ENCODE measurements at regions not wholly inside any gene's neighbourhood (a gene's known extent, or its start where the extent isn't known, plus 50 kb on each side); places are given as distances from the start of the nearest gene placed in this dataset.

DNA sequence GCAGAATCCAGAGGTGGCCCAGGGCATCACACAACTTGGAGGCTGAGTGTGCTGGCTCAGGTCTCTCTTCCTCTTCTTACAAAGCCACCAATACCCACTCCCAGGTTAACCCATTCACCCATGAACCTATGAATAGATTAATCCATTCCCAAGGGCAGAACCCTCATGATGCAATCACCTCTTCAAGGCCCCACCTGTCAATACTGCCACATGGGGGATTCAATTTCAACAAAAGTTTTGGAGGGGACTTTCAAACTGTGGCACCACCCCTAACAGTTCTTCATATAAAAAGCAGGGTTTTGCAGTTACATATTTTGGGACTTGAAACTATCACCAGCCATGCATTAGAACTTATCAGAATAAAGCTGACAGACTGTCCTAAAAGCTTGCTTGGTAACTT, 193.6 kb upstream of the RNF32 start:
- intact Hi-C loops (cut with DNase I), result no loop called here
- Histone ChIP-seq H3K4me3 (ENCODE audit: low read length in 2 of 2) (no peak overlapping the region), H3K4me1 (ENCODE audit: control insufficient read depth in 1 of 2, insufficient read depth in 2 of 2, low read length in 2 of 2) (no peaks in the 10 kb centered on the region), H3K27me3 (ENCODE audit: control insufficient read depth in 1 of 2, insufficient read depth in 2 of 2, low read length in 1 of 2) (no peaks in the 10 kb centered on the region), H3K9me3 (ENCODE audit: control insufficient read depth, low read length) (no peaks in the 10 kb centered on the region), H3K36me3 (ENCODE audit: control insufficient read depth in 1 of 2, insufficient read depth in 2 of 2, low read length in 1 of 2) (no peaks in the 10 kb centered on the region), H3K27ac (ENCODE audit: low read depth in 1 of 2, low read length in 2 of 2) (no peak overlapping the region)
- DNase-seq (no peak), ATAC-seq (ENCODE audit: low FRiP score) (no peak)

DNA sequence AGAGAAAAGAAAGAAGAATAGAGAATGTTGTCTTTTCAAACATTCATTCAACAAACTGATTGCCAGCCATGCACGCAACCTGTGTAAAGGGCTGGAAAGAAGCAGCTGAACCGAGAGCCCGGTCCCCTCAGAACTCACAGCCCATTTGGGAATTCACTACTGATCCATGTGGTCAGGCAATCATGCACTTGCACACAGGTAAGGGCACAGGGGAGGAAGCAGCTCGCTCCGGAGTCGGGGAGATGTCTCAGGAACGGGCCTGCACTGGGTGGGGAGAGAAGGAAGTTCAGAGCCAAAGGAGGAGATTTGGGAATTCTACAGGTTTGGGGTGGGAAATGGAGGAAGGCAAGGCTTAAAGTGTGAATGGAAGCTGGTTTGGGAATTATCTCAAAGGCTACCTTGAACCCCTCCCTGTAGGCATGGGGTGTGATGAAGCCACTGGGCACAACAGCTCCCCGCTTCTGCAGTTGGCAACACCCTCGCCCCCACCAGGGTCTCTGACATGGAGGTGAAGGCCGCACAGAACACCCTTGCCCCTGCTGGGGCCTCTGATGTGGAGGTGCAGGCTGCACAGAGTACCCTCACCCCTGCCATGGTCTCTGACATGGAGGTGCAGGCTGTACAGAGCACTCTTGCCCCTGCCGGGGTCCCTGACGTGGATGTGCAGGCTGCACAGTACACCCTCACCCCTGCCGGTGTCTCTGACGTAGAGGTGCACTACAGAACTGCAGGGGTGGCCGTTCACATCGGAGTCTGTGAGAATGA, 194.4 kb upstream of the RNF32 start:
- ATAC-seq (ENCODE audit: low FRiP score), result no peak

DNA sequence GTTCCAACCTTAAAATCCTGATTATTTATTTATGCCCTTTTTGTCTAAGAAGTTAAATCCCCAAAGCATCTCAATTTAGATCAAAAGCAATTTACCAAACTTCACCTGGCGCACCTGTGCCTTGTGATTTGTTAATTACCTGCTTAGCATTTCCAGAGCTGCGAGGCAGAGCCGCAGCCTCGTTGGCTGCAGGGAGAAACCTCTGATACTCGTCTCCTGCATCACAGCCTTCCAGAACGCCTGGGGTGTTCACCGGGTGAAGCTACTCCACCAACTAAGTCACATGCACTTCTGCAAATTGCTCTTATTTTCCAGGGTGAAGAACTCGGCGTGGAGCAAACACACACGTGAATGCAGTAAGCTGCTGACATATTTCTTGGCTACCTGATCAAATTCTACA, 198.1 kb upstream of the RNF32 start:
- H3K9me3 ChIP-seq (ENCODE audit: control insufficient read depth, low read length), result no peaks in the 10 kb centered on the region
- H3K4me1 ChIP-seq (ENCODE audit: control insufficient read depth in 1 of 2, insufficient read depth in 2 of 2, low read length in 2 of 2), result no peaks in the 10 kb centered on the region
- intact Hi-C loops (cut with DNase I), result no loop called here
- WGBS, 2 donors, result 36 to 38% methylated on average over 10 of the region's 10 CpGs
- no peak overlapping the region for H3K4me3 ChIP-seq (ENCODE audit: low read length in 2 of 2)
- no peaks in the 10 kb centered on the region for H3K36me3 ChIP-seq (ENCODE audit: control insufficient read depth in 1 of 2, insufficient read depth in 2 of 2, low read length in 1 of 2)
- ATAC-seq (ENCODE audit: low FRiP score) (no peak), DNase-seq (no peak)
- no peak overlapping the region for H3K27ac ChIP-seq (ENCODE audit: low read depth in 1 of 2, low read length in 2 of 2)
- H3K27me3 ChIP-seq (ENCODE audit: control insufficient read depth in 1 of 2, insufficient read depth in 2 of 2, low read length in 1 of 2), result no peaks in the 10 kb centered on the region

More for the DNA sequence above, 194.4 kb upstream of the RNF32 start:
- Histone ChIP-seq H3K4me3 (ENCODE audit: low read length in 2 of 2) (no peak overlapping the region), H3K27ac (ENCODE audit: low read depth in 1 of 2, low read length in 2 of 2) (no peak overlapping the region), H3K27me3 (ENCODE audit: control insufficient read depth in 1 of 2, insufficient read depth in 2 of 2, low read length in 1 of 2) (no peaks in the 10 kb centered on the region), H3K9me3 (ENCODE audit: control insufficient read depth, low read length) (no peaks in the 10 kb centered on the region), H3K36me3 (ENCODE audit: control insufficient read depth in 1 of 2, insufficient read depth in 2 of 2, low read length in 1 of 2) (no peaks in the 10 kb centered on the region), H3K4me1 (ENCODE audit: control insufficient read depth in 1 of 2, insufficient read depth in 2 of 2, low read length in 2 of 2) (no peaks in the 10 kb centered on the region)
- 82% methylated on average over 16 of the region's 16 CpGs for WGBS, 2 donors
- no peak for DNase-seq
- intact Hi-C loops (cut with DNase I), result no loop called here

DNA sequence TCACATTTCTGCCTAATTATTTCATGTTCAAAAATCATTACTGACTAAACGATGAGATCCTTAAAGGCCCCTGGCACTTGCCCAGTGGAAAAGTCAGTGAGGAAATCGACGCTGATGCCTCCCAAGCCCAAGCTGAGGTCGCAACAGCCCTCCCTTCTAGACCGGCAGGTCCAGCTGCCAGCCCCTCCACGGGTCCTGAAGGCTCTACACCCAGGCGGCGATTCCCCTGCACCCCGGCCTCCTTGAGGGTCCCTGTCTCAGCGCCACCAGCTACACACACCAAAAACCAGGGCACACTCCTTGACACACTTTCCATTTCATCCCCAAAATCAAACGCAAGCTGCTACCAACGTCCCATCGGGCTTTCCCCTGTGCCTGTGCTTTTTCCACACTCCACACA, 200.1 kb upstream of the RNF32 start:
- DNase-seq (no peak), ATAC-seq (ENCODE audit: low FRiP score) (no peak)
- H3K27me3 ChIP-seq (ENCODE audit: control insufficient read depth in 1 of 2, insufficient read depth in 2 of 2, low read length in 1 of 2), result no peaks in the 10 kb centered on the region
- intact Hi-C loops (cut with DNase I), result no loop called here
- H3K36me3 ChIP-seq (ENCODE audit: control insufficient read depth in 1 of 2, insufficient read depth in 2 of 2, low read length in 1 of 2), result no peaks in the 10 kb centered on the region
- WGBS, 2 donors, result 89% methylated on average over 13 of the region's 13 CpGs
- no peak overlapping the region for H3K27ac ChIP-seq (ENCODE audit: low read depth in 1 of 2, low read length in 2 of 2)
- H3K9me3 ChIP-seq (ENCODE audit: control insufficient read depth, low read length), result no peaks in the 10 kb centered on the region
- no peak overlapping the region for H3K4me3 ChIP-seq (ENCODE audit: low read length in 2 of 2)
- H3K4me1 ChIP-seq (ENCODE audit: control insufficient read depth in 1 of 2, insufficient read depth in 2 of 2, low read length in 2 of 2), result no peaks in the 10 kb centered on the region

DNA sequence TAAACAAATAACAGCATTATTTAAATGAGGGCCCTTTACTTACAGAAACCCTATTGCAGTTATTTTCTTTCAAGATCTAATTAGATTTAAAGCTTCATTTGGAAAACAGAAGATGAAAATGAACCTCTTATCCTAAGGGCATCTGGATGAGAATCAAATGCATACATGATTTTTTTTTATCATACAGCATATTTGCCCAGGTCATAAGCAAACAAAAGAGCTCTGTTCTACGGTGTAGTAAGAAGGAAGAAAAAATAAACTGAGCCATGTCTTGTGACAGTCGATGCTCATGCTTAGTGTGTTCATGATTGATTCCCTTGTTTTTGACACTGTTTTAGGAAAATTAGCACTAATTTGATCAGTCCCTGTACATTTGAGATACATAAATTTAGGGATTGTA, 202.6 kb upstream of the RNF32 start:
- H3K4me3 ChIP-seq (ENCODE audit: low read length in 2 of 2), result no peak overlapping the region
- H3K27me3 ChIP-seq (ENCODE audit: control insufficient read depth in 1 of 2, insufficient read depth in 2 of 2, low read length in 1 of 2), result no peaks in the 10 kb centered on the region
- WGBS, 2 donors, result 47 to 49% methylated on average over 2 of the region's 2 CpGs
- intact Hi-C loops (cut with DNase I), result no loop called here
- H3K36me3 ChIP-seq (ENCODE audit: control insufficient read depth in 1 of 2, insufficient read depth in 2 of 2, low read length in 1 of 2), result no peaks in the 10 kb centered on the region
- ATAC-seq (ENCODE audit: low FRiP score) (no peak), DNase-seq (no peak)
- H3K4me1 ChIP-seq (ENCODE audit: control insufficient read depth in 1 of 2, insufficient read depth in 2 of 2, low read length in 2 of 2), result no peaks in the 10 kb centered on the region
- H3K9me3 ChIP-seq (ENCODE audit: control insufficient read depth, low read length), result no peaks in the 10 kb centered on the region
- no peak overlapping the region for H3K27ac ChIP-seq (ENCODE audit: low read depth in 1 of 2, low read length in 2 of 2)

DNA sequence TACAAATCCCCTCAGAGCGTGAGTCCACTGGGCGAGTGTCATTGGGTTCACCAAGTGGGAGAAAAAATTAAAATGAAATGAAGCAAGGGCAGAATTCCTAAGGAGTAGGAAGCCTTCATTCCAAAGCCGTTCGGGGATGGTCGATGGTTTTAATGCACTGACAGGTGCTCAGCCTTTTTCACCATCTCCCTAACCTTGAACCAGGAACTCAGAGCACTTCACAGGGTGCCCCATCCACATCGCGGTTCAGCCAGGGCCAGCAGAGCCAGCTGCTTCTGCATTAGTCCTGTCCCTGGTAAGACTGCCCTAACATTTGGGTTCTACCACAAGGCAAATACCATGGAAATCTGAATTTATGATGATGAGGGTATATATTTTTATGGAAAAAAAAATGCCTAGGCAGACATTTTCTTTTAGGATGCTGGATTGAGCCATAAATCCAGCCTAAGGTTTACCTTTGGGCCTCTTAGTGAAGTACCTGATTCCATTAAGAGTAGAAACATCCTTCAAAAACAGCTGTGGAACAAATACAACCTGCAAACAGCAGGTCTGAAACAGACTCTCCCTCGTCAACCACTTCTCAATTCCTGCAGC, 203.5 kb upstream of the RNF32 start:
- no peaks in the 10 kb centered on the region for H3K9me3 ChIP-seq (ENCODE audit: control insufficient read depth, low read length)
- no peak for DNase-seq
- intact Hi-C loops (cut with DNase I), result no loop called here
- no peak overlapping the region for H3K27ac ChIP-seq (ENCODE audit: low read depth in 1 of 2, low read length in 2 of 2)
- no peaks in the 10 kb centered on the region for H3K36me3 ChIP-seq (ENCODE audit: control insufficient read depth in 1 of 2, insufficient read depth in 2 of 2, low read length in 1 of 2)
- WGBS, 2 donors, result 75 to 82% methylated on average over 8 of the region's 8 CpGs
- no peaks in the 10 kb centered on the region for H3K27me3 ChIP-seq (ENCODE audit: control insufficient read depth in 1 of 2, insufficient read depth in 2 of 2, low read length in 1 of 2)
- H3K4me1 ChIP-seq (ENCODE audit: control insufficient read depth in 1 of 2, insufficient read depth in 2 of 2, low read length in 2 of 2), result no peaks in the 10 kb centered on the region
- H3K4me3 ChIP-seq (ENCODE audit: low read length in 2 of 2), result no peak overlapping the region
- ATAC-seq (ENCODE audit: low FRiP score), result no peak

DNA sequence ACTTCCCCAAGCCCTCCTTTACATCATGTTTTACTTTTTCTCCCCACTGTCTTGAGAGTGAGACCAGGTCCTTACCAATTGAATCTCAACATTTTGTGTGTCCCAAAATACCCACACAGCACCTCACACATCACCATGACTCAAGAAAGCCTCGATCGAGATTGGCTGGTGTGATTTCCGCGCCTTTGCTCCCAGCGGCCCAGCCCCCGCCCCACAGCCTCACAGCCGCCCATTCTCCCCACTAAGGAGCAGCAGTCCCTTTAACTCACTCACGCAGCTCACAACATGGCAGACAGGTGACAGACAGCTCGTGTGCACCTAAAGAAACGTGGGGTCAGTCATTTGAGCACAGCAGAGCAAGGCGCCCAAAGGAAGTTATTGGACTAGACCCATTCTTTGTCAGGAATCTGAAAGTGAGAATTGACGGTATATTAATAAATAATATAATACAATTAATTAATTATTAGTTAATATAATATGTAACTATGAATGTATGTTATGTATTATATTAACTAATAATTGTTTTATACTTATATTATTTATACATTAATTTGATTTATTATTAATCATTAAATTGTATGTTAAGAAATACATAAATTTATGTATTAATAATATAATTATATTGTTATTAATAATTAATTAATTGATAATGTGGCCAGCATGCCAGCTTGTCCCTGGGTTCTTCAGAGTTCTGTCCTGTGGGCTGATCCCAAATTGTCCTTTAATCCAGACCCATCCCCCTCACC, 204.9 kb upstream of the RNF32 start:
- Histone ChIP-seq H3K4me1 (ENCODE audit: control insufficient read depth in 1 of 2, insufficient read depth in 2 of 2, low read length in 2 of 2) (no peaks in the 10 kb centered on the region), H3K27ac (ENCODE audit: low read depth in 1 of 2, low read length in 2 of 2) (no peak overlapping the region), H3K27me3 (ENCODE audit: control insufficient read depth in 1 of 2, insufficient read depth in 2 of 2, low read length in 1 of 2) (no peaks in the 10 kb centered on the region), H3K9me3 (ENCODE audit: control insufficient read depth, low read length) (no peaks in the 10 kb centered on the region), H3K36me3 (ENCODE audit: control insufficient read depth in 1 of 2, insufficient read depth in 2 of 2, low read length in 1 of 2) (no peaks in the 10 kb centered on the region), H3K4me3 (ENCODE audit: low read length in 2 of 2) (no peak overlapping the region)
- intact Hi-C loops (cut with DNase I), result no loop called here
- DNase-seq (no peak), ATAC-seq (ENCODE audit: low FRiP score) (no peak)
- WGBS, 2 donors, result 71 to 80% methylated on average over 12 of the region's 12 CpGs

DNA sequence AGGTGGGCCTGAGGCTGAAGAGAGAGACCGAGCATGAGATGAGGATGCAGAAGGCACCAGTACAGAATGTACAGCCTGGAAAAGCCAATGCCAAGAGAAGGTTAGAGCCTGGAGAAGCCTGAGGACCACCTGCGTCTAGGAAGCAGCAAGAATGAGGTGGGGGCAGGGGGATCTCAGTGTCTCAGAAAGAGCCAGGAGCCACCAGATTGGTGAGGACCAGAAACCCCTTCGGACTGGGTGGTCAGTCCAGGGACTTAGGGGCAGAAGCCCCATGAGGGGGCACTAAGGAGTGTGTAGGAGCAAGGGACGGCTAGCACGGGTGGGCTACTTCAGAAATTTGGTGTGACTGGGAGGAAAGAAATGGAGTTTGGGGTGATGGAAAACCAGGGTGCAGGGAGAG, 205.9 kb upstream of the RNF32 start:
- no peak overlapping the region for H3K27ac ChIP-seq (ENCODE audit: low read depth in 1 of 2, low read length in 2 of 2)
- H3K9me3 ChIP-seq (ENCODE audit: control insufficient read depth, low read length), result no peaks in the 10 kb centered on the region
- no peaks in the 10 kb centered on the region for H3K4me1 ChIP-seq (ENCODE audit: control insufficient read depth in 1 of 2, insufficient read depth in 2 of 2, low read length in 2 of 2)
- H3K4me3 ChIP-seq (ENCODE audit: low read length in 2 of 2), result no peak overlapping the region
- intact Hi-C loops (cut with DNase I), result no loop called here
- 72 to 84% methylated on average over 5 of the region's 5 CpGs for WGBS, 2 donors
- no peaks in the 10 kb centered on the region for H3K27me3 ChIP-seq (ENCODE audit: control insufficient read depth in 1 of 2, insufficient read depth in 2 of 2, low read length in 1 of 2)
- H3K36me3 ChIP-seq (ENCODE audit: control insufficient read depth in 1 of 2, insufficient read depth in 2 of 2, low read length in 1 of 2), result no peaks in the 10 kb centered on the region
- no peak for ATAC-seq (ENCODE audit: low FRiP score)
- no peak for DNase-seq

DNA sequence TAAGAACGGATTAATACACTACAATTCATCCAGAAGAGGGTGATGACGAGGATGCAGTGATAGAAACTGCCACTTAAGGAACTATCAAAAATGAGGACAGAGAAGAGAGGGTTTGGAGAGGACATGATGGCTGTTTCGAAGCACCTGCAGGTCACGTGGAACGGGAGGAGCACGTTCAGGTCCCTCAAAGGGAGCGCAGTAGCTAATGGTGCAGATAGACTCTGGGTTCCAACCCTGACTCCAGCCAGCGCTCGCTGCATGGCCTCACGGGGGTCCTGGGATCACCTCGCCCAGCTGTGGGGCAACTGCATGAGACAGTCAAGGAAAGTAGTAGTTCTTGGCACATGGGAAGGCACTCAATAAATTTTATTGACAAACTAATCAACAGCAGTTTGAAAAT, 208.6 kb upstream of the RNF32 start:
- intact Hi-C loops (cut with DNase I), result no loop called here
- Histone ChIP-seq H3K9me3 (ENCODE audit: control insufficient read depth, low read length) (no peaks in the 10 kb centered on the region), H3K4me1 (ENCODE audit: control insufficient read depth in 1 of 2, insufficient read depth in 2 of 2, low read length in 2 of 2) (no peaks in the 10 kb centered on the region), H3K36me3 (ENCODE audit: control insufficient read depth in 1 of 2, insufficient read depth in 2 of 2, low read length in 1 of 2) (no peaks in the 10 kb centered on the region), H3K27ac (ENCODE audit: low read depth in 1 of 2, low read length in 2 of 2) (no peak overlapping the region), H3K27me3 (ENCODE audit: control insufficient read depth in 1 of 2, insufficient read depth in 2 of 2, low read length in 1 of 2) (no peaks in the 10 kb centered on the region), H3K4me3 (ENCODE audit: low read length in 2 of 2) (no peak overlapping the region)
- DNase-seq (no peak), ATAC-seq (ENCODE audit: low FRiP score) (no peak)
- 86 to 87% methylated on average over 11 of the region's 11 CpGs for WGBS, 2 donors
